ENCODE measurements at regions not wholly inside any gene's neighbourhood (a gene's known extent, or its start where the extent isn't known, plus 50 kb on each side); places are given as distances from the start of the nearest gene placed in this dataset.

DNA sequence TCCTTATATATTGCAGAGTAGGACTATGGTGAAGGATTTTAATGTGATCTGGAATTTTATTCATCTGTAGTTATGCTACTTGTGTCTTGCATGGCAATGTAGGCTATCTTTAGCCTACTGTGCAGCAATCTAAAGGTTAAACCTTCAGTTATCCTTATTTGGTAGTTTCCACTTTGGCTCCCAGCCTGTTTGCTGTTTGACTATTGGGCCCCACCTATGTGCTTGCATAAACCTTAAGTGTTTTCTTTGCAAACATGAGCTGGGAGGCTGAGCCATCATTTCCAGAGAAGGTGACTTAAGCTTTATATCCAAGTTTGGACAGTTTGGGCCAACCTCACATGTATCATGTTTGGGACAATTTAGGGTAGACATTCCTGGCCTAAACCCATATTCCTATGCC lies 537.5 kb downstream of the BTBD3 start:
- ChIA-PET CTCF (no interaction called here), POLR2A (no interaction called here)
- Mint-ChIP-seq H3K4me3 (no peak overlapping the region), H3K27ac (no peak overlapping the region), H3K4me1 (ENCODE audit: low read depth) (no peaks in the 10 kb centered on the region), H3K36me3 (no peaks in the 10 kb centered on the region), H3K9me3 (peaks cover 13% of the 10 kb centered on the region), H3K27me3 (no peaks in the 10 kb centered on the region)
- DNase-seq, result no peak
- intact Hi-C loops (cut with micrococcal nuclease), result no loop called here

GRCh38 chr20:12458241-12458640 lies 540.5 kb downstream of the BTBD3 start:
- CTCF ChIA-PET, result no interaction called here
- Mint-ChIP-seq H3K4me1 (ENCODE audit: low read depth) (no peaks in the 10 kb centered on the region), H3K4me3 (no peak overlapping the region), H3K27ac (no peak overlapping the region), H3K9me3 (peaks cover 23% of the 10 kb centered on the region), H3K36me3 (no peaks in the 10 kb centered on the region), H3K27me3 (no peaks in the 10 kb centered on the region)
- intact Hi-C loops (cut with micrococcal nuclease), result no loop called here
- POLR2A ChIA-PET, result no interaction called here
- DNase-seq, result no peak

GRCh38 chr20:12464036-12464435 lies 544.7 kb upstream of the SPTLC3 start:
- Mint-ChIP-seq H3K27me3 (no peaks in the 10 kb centered on the region), H3K9me3 (peaks cover 25% of the 10 kb centered on the region), H3K36me3 (no peaks in the 10 kb centered on the region), H3K4me3 (no peak overlapping the region), H3K4me1 (ENCODE audit: low read depth) (no peaks in the 10 kb centered on the region), H3K27ac (no peak overlapping the region)
- intact Hi-C loops (cut with micrococcal nuclease), result no loop called here
- POLR2A ChIA-PET, result no interaction called here
- no peak for DNase-seq
- CTCF ChIA-PET, result no interaction called here

- intact Hi-C loops (cut with micrococcal nuclease), result no loop called here
- Mint-ChIP-seq H3K36me3 (no peaks in the 10 kb centered on the region), H3K4me3 (no peak overlapping the region), H3K27me3 (no peaks in the 10 kb centered on the region), H3K27ac (no peak overlapping the region), H3K9me3 (peaks cover 18% of the 10 kb centered on the region), H3K4me1 (ENCODE audit: low read depth) (no peaks in the 10 kb centered on the region)
- CTCF ChIA-PET, result no interaction called here
- DNase-seq, result no peak
- POLR2A ChIA-PET, result no interaction called here
These were observed 541.9 kb upstream of the SPTLC3 start for GRCh38 chr20:12466915-12467314.

DNA sequence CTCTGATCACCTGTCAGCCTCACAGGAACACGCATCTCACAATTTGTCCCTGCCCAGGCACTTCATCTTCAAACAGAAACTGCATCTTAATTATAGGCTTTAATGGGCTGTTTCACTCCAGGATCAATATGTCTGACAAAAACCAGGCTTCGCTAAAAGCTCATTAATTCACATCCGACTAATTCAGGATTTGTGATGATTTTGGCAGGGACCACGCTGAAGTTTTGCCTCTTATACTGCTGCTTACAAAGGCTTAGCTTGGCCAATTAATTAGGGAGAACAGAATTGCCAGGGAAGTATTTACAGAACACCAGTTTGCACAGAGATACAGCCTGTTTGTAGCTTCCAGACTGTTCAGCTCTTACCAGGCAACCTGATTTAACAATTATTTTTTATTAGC lies 541.0 kb upstream of the SPTLC3 start:
- Mint-ChIP-seq H3K9me3 (peaks cover 14% of the 10 kb centered on the region), H3K4me1 (ENCODE audit: low read depth) (no peaks in the 10 kb centered on the region), H3K4me3 (no peak overlapping the region), H3K27ac (no peak overlapping the region), H3K27me3 (no peaks in the 10 kb centered on the region), H3K36me3 (no peaks in the 10 kb centered on the region)
- no peak for DNase-seq
- intact Hi-C loops (cut with micrococcal nuclease), result no loop called here
- ChIA-PET POLR2A (no interaction called here), CTCF (no interaction called here)

GRCh38 chr20:12482661-12483060 lies 526.1 kb upstream of the SPTLC3 start:
- H3K27me3 Mint-ChIP-seq, result no peaks in the 10 kb centered on the region
- ChIA-PET POLR2A (no interaction called here), CTCF (no interaction called here)
- no peak overlapping the region for H3K4me3 Mint-ChIP-seq
- H3K36me3 Mint-ChIP-seq, result no peaks in the 10 kb centered on the region
- peaks cover 25% of the 10 kb centered on the region for H3K9me3 Mint-ChIP-seq
- intact Hi-C loops (cut with micrococcal nuclease), result no loop called here
- H3K27ac Mint-ChIP-seq, result no peak overlapping the region
- no peak for DNase-seq
- no peaks in the 10 kb centered on the region for H3K4me1 Mint-ChIP-seq (ENCODE audit: low read depth)

DNA sequence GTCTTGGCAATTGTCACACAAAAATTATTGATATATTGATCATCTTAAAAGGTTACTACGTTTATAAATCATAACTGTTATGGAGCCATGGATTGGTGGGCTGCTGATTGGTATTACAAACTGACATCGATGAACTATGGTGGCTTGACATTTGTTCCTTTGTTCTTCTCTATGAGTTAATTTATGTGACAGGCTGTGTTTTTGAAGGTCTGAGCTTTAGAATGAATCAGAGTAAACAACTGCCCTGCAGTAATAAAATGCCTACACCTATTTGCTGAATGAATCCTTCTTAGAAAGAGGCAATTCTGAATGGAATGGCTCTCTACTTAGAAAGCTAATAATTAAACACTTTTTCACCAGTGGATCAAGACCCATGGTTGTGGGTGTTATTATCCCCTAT lies 506.3 kb upstream of the SPTLC3 start:
- ChIA-PET CTCF (no interaction called here), POLR2A (no interaction called here)
- H3K4me1 Mint-ChIP-seq (ENCODE audit: low read depth), result no peaks in the 10 kb centered on the region
- no peak for DNase-seq
- intact Hi-C loops (cut with micrococcal nuclease), result no loop called here
- no peaks in the 10 kb centered on the region for H3K27me3 Mint-ChIP-seq
- H3K9me3 Mint-ChIP-seq, result peaks cover 15% of the 10 kb centered on the region
- no peak overlapping the region for H3K27ac Mint-ChIP-seq
- no peaks in the 10 kb centered on the region for H3K36me3 Mint-ChIP-seq
- no peak overlapping the region for H3K4me3 Mint-ChIP-seq

DNA sequence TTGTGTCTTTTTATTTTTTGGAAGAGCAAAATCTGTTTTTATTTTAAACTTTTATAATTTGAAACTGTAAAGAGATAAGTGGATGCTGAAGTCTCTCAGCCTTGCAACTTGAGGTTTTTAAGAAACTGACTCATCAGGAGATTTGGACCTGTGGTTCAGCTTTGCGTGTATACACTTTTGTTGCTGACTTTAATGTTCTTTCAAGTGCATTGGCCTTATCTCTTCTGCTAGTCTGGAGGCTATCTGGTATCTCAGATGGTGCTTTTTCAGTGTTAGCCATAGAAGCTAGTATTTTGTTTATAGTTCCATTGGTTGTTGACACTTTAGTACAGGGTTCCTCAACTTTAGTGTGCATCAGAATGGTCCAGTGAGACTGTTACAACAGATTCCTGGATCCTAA lies 504.0 kb upstream of the SPTLC3 start:
- no peaks in the 10 kb centered on the region for H3K36me3 Mint-ChIP-seq
- no peak overlapping the region for H3K27ac Mint-ChIP-seq
- peaks cover 17% of the 10 kb centered on the region for H3K9me3 Mint-ChIP-seq
- intact Hi-C loops (cut with micrococcal nuclease), result no loop called here
- H3K4me3 Mint-ChIP-seq, result no peak overlapping the region
- ChIA-PET CTCF (no interaction called here), POLR2A (no interaction called here)
- H3K4me1 Mint-ChIP-seq (ENCODE audit: low read depth), result no peaks in the 10 kb centered on the region
- H3K27me3 Mint-ChIP-seq, result no peaks in the 10 kb centered on the region
- DNase-seq, result no peak

DNA sequence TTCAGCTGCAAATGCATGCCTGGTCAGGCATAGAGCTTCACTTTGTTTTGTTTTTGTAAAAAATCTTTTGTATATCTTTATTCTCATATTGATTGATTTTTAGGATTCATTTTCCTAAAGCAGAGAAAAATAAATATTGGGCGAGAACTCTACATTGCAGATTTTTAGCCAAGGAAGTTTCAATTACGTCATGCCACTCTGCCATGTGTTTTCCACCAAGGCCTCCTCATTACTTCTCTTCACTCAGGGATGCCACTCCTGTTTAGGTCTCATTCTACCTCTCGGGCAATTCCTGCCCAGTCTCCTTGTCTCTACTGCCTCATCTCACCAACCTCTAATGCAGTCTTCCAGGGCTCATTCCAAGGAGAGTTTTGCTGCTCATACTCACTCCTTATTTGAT lies 497.3 kb upstream of the SPTLC3 start:
- CTCF ChIA-PET, result no interaction called here
- POLR2A ChIA-PET, result no interaction called here
- no peaks in the 10 kb centered on the region for H3K4me1 Mint-ChIP-seq (ENCODE audit: low read depth)
- H3K9me3 Mint-ChIP-seq, result peaks cover 20% of the 10 kb centered on the region
- H3K27me3 Mint-ChIP-seq, result no peaks in the 10 kb centered on the region
- no peak for DNase-seq
- no peaks in the 10 kb centered on the region for H3K36me3 Mint-ChIP-seq
- H3K4me3 Mint-ChIP-seq, result no peak overlapping the region
- intact Hi-C loops (cut with micrococcal nuclease), result no loop called here
- no peak overlapping the region for H3K27ac Mint-ChIP-seq

GRCh38 chr20:12512755-12513154 lies 496.0 kb upstream of the SPTLC3 start:
- H3K36me3 Mint-ChIP-seq, result no peaks in the 10 kb centered on the region
- peaks cover 12% of the 10 kb centered on the region for H3K9me3 Mint-ChIP-seq
- H3K27me3 Mint-ChIP-seq, result no peaks in the 10 kb centered on the region
- intact Hi-C loops (cut with micrococcal nuclease), result no loop called here
- H3K27ac Mint-ChIP-seq, result no peak overlapping the region
- no peaks in the 10 kb centered on the region for H3K4me1 Mint-ChIP-seq (ENCODE audit: low read depth)
- ChIA-PET CTCF (no interaction called here), POLR2A (no interaction called here)
- no peak overlapping the region for H3K4me3 Mint-ChIP-seq
- no peak for DNase-seq

- no peaks in the 10 kb centered on the region for H3K4me1 Mint-ChIP-seq (ENCODE audit: low read depth)
- H3K4me3 Mint-ChIP-seq, result no peak overlapping the region
- no peak overlapping the region for H3K27ac Mint-ChIP-seq
- DNase-seq, result no peak
- H3K27me3 Mint-ChIP-seq, result no peaks in the 10 kb centered on the region
- CTCF ChIA-PET, result no interaction called here
- H3K9me3 Mint-ChIP-seq, result peaks cover 14% of the 10 kb centered on the region
- intact Hi-C loops (cut with micrococcal nuclease), result no loop called here
- no peaks in the 10 kb centered on the region for H3K36me3 Mint-ChIP-seq
- POLR2A ChIA-PET, result no interaction called here
These were observed 480.7 kb upstream of the SPTLC3 start for GRCh38 chr20:12528104-12528503.

DNA sequence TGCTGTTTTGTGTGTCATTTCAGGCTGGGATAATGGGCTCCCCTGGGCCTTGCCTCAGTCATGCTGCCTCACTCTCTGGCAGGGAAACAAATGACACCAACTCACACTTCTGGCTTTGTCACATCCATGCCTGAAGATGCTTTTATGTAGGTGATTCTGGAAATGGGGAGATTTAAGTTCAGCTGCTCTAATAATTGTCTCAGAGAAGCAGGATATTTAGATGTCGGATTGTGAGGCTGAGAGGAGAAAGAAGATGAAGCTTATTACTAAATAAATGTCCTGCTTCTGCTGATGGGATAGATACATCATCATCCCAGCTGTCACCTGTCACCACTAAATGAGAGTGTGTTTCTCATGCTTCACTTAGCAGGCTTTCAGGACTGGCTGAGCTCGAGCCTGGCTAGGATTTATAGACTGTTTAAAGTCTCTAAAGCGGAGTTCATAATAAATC lies 480.2 kb upstream of the SPTLC3 start:
- H3K27ac Mint-ChIP-seq, result no peak overlapping the region
- intact Hi-C loops (cut with micrococcal nuclease), result no loop called here
- H3K4me1 Mint-ChIP-seq (ENCODE audit: low read depth), result no peaks in the 10 kb centered on the region
- peaks cover 14% of the 10 kb centered on the region for H3K9me3 Mint-ChIP-seq
- H3K4me3 Mint-ChIP-seq, result no peak overlapping the region
- DNase-seq, result no peak
- CTCF ChIA-PET, result no interaction called here
- POLR2A ChIA-PET, result no interaction called here
- no peaks in the 10 kb centered on the region for H3K27me3 Mint-ChIP-seq
- no peaks in the 10 kb centered on the region for H3K36me3 Mint-ChIP-seq

GRCh38 chr20:12531626-12532025 lies 477.1 kb upstream of the SPTLC3 start:
- ChIA-PET CTCF (no interaction called here), POLR2A (no interaction called here)
- Mint-ChIP-seq H3K4me3 (no peak overlapping the region), H3K9me3 (peaks cover 9% of the 10 kb centered on the region), H3K27ac (no peak overlapping the region), H3K36me3 (no peaks in the 10 kb centered on the region), H3K27me3 (no peaks in the 10 kb centered on the region), H3K4me1 (ENCODE audit: low read depth) (no peaks in the 10 kb centered on the region)
- intact Hi-C loops (cut with micrococcal nuclease), result no loop called here
- no peak for DNase-seq

DNA sequence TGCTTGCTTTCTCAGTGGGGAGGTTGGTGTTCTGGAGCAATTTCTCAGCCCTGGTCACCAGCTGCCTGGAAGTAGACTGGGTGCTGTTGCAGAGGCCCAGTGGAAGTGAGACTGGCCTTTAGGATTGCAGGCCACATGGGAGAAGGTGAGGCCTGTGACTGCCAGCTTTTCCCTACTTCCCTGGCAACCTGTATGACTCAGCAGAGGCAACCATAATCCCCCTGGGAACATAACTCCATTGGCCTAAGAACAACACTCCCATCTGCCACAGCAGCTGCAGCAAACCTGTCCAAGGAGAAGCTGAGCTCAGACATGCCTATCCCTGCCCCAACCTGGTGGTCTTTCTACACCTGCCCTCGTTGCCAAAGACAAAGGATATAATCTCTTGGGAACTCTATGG lies 473.5 kb upstream of the SPTLC3 start:
- CTCF ChIA-PET, result no interaction called here
- no peaks in the 10 kb centered on the region for H3K27me3 Mint-ChIP-seq

More for the DNA sequence above, 473.5 kb upstream of the SPTLC3 start:
- peaks cover 38% of the 10 kb centered on the region for H3K9me3 Mint-ChIP-seq
- H3K4me1 Mint-ChIP-seq (ENCODE audit: low read depth), result no peaks in the 10 kb centered on the region
- no peak overlapping the region for H3K27ac Mint-ChIP-seq
- POLR2A ChIA-PET, result no interaction called here
- no peaks in the 10 kb centered on the region for H3K36me3 Mint-ChIP-seq
- intact Hi-C loops (cut with micrococcal nuclease), result no loop called here
- no peak overlapping the region for H3K4me3 Mint-ChIP-seq
- DNase-seq, result no peak

Measured in activated CD4-positive, alpha-beta memory T cell treated with anti-CD3 and anti-CD28 coated beads for 36 hours (primary cell).